Right ventricle myocardium superior (tissue), 1 donor: ENCODE measurements at regions not wholly inside any gene's neighbourhood (a gene's known extent, or its start where the extent isn't known, plus 50 kb on each side); places are given as distances from the start of the nearest gene placed in this dataset.
"Not testable (repeated sequence)": the region's sequence is repeated elsewhere in the genome, so short reads cannot be mapped to it uniquely, and the experiment has no call there.

Experiments
- ATAC-seq: fragments of 200-7000 bp; cut with Tn5 transposase; one replicate; pipeline ENCODE4 v1.9.1; 2020; ENCODE audit warnings: mild to moderate bottlenecking; ENCODE audit not compliant: poor library complexity
- DNase-seq: peaks from one replicate; pipeline ENCODE4 v3.0.0-alpha.2; 2020
- intact Hi-C: fragments of 100-400 bp; cut with DNase I; formaldehyde crosslinking; loops from one replicate; pipeline ENCODE4 v1.11.2; 2022
- donor health status: DM: no; HTN: yes; CAD: no; lungs with severe emphysema.

DNA sequence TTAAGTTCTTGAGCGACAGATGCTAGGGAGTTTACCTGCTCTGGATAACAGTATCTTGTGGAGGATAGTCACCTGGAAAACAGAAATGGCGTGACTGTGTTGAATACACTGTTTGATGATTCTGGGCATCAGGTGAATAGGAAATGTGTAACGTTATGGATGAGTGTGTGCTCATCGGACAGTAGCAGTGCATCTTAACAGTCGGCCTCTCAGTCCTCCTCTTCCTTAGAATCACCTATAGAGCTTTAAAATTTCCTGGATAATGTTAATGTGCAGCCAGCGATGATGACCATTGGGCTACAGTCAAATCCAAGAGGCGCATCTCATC is 217.7 kb downstream of the OR2B2 start:
- ATAC-seq (no peak), DNase-seq (no peak)
- intact Hi-C loops, result no loop called here

- ATAC-seq (no peak), DNase-seq (no peak)
- intact Hi-C loops, result no loop called here
Observed at GRCh38 chr6:27693766-27694546, 218.2 kb downstream of the OR2B2 start.

- ATAC-seq, intact Hi-C loops, DNase-seq: not testable (repeated sequence)
Observed at GRCh38 chr6:27692133-27692532, 219.2 kb upstream of the ZNF184 start.

DNA sequence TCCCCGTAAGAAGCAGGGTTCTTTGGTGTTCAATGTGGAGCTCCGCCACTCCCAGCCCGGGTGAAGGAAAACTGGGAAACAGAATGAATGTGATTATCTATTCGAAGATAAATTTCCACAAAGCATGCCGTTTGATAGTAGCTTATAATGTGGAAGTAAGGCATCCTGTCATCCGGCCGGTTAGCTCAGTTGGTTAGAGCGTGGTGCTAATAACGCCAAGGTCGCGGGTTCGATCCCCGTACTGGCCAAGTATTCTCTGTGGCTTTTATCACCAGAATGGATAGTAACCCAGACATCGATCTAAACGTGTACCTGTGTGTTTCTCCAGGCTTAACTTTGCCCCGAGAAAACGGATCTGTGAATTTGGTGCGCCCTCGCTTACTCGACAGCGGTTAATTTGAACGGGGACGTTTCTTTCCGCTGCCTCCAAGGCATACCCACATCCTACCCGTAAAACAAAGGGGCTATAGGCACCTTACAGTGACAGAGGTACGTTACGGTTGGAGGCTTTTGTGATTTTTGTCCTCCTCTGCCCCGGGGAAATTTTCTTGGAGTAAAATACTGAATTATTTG is 215.2 kb upstream of the ZNF184 start:
- ATAC-seq, result peak; percentile 93
- DNase-seq, result peak; percentile 72
- intact Hi-C loops, result no loop called here

DNA sequence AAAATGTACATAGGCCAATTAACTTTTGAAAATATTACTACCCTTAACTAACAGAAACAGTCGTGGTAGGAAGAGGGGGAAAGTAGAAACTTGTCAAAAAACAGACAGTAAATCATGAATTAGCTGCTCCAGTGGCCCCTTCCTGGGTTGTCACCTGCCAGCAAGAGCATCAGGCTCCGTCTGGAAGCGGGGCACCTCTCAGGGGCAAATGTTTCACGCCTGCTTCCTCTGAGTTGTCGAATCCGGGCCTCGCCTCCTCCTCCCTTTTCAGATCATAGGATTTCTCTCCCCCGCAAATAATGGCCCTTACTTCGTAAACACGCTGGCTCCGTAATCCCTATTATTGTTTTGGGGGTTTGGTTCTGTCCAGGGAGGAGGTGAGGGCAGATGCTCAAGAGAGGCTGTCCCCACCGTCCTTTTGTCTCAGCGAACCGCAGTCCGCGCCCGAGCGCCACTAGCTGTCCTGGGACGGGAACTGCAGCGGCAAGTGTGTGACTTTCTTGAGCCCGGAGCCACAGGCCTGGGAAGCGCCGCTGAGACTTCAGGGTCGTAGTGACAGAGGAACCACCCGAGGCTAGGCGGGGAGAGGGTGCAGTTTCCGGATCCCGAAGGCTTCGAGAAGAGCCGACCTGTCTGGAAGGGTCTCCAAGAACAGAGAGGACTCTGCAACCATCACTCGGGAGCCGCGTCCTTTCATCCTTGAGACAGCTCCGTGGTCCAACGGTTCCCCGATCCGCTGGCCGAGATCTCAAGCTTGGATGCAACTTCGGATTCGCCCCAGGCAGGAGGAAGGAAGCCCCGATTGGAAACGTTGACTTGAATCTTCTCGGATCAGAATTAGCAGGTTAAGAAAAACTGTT is 214.5 kb upstream of the ZNF184 start:
- DNase-seq (peak; percentile 68), ATAC-seq (peak; percentile 82)
- intact Hi-C loops, result no loop called here

DNA sequence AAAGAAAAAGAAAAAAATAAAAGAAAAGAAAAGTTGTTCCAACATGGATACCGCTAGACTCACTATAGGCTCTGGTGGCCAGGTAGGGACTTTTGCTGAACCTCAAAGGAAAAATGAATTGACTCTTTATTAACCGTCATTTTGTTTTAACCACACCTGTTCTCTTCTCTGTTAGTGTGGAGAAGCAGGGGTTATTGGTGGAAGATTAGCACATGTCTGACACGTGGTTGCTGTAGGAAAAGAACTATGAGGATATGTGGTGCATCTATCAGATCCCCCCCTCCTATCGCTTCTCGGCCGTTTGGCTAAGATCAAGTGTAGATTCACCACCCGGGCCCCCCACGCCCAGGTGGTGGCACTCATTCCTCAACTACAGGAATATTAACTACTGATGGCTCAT is 212.4 kb upstream of the ZNF184 start:
- DNase-seq (no peak), ATAC-seq (no peak)
- intact Hi-C loops, result no loop called here

DNA sequence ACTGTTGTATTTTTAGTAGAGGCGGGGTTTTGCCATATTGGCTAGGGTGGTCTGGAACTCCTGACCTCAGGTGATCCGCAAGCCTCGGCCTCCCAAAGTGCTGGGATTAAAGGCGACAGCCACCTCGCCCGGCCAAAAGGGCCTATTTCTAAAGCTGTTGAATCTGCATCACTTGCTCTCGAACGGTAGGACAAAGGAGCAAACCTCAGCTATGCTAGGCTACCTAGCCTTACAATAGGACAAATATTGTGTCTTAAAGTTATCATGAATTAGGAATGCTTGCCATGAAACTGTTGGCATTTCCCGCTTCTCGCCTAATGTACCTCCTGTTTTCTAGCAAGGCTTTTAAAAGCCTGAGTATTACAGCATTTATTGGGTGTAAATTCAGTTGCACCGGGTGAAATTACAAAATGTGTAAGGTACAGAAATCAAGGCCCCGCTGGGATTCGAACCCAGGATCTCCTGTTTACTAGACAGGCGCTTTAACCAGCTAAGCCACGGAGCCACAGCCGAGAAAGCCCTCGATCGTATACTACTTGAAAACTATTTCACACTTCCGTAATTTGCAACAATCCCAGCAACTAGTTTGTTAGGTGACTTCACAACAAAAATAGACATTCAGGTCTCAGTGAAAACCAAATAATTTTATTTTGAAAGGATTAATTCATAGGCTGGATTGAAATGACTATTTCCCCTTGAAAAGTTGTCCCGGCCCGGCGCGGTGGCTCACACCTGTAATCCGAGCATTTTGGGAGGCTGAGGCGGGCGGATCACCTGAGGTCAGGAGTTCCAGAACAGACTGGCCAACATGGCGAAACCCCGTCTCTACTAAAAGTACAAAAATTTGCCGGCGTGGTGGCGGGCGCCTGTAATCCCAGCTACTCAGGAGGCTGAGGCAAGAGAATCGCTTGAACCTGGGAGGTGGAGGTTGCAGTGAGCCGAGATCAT is 211.6 kb upstream of the ZNF184 start:
- DNase-seq (no peak), ATAC-seq (no peak)
- intact Hi-C loops, result no loop called here

- no peak for ATAC-seq
- intact Hi-C loops, result no loop called here
Observed at GRCh38 chr6:27679964-27680694, 207.2 kb upstream of the ZNF184 start.

DNA sequence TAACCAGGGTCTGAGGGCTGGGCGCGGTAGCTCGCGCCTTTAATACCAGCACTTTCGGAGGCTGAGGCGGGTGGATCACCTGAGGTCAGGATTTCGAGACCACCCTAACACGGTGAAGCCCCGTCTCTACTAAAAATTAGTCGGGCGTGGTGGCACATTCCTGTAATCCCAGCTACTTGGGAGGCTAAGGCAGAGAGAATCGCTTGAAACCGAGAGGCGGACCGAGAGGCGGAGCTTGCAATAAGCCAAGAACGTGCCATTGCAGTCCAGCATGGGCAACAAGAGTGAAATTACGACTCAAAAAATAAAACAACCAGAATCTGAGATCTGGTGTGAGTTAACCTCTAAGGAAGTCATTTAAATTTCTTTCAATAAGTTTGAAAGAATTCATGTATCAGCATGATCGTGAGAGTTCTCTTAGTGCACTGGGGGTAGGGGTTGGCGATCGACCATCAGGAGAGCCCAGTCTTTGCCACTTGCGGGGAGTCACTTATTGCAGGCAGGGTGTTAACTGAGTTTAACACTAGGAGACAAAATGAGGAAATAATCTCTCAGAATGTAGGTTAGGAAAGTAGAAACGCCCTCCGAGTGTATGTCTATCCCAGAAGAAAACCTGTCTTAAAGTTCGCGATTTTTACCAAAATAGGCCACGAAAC is 206.5 kb upstream of the ZNF184 start:
- no peak for ATAC-seq
- intact Hi-C loops, result no loop called here
- DNase-seq, result no peak

More at GRCh38 chr6:27679964-27680694, 207.2 kb upstream of the ZNF184 start:
- no peak for DNase-seq

GRCh38 chr6:27678469-27678868 is 205.6 kb upstream of the ZNF184 start:
- ATAC-seq (no peak), DNase-seq (no peak)
- intact Hi-C loops, result no loop called here

- intact Hi-C loops, result no loop called here
- DNase-seq (no peak), ATAC-seq (no peak)
Observed at GRCh38 chr6:27674882-27675281, 202.0 kb upstream of the ZNF184 start.

GRCh38 chr6:27672113-27672799 is 199.4 kb upstream of the ZNF184 start:
- DNase-seq, result no peak
- intact Hi-C loops, result no loop called here
- ATAC-seq, result no peak

- intact Hi-C loops, result no loop called here
- no peak for ATAC-seq
Observed at GRCh38 chr6:27669624-27670301, 196.9 kb upstream of the ZNF184 start.

GRCh38 chr6:27669295-27669623 is 196.4 kb upstream of the ZNF184 start:
- ATAC-seq (no peak), DNase-seq (no peak)
- intact Hi-C loops, result no loop called here

More at GRCh38 chr6:27669624-27670301, 196.9 kb upstream of the ZNF184 start:
- no peak for DNase-seq

DNA sequence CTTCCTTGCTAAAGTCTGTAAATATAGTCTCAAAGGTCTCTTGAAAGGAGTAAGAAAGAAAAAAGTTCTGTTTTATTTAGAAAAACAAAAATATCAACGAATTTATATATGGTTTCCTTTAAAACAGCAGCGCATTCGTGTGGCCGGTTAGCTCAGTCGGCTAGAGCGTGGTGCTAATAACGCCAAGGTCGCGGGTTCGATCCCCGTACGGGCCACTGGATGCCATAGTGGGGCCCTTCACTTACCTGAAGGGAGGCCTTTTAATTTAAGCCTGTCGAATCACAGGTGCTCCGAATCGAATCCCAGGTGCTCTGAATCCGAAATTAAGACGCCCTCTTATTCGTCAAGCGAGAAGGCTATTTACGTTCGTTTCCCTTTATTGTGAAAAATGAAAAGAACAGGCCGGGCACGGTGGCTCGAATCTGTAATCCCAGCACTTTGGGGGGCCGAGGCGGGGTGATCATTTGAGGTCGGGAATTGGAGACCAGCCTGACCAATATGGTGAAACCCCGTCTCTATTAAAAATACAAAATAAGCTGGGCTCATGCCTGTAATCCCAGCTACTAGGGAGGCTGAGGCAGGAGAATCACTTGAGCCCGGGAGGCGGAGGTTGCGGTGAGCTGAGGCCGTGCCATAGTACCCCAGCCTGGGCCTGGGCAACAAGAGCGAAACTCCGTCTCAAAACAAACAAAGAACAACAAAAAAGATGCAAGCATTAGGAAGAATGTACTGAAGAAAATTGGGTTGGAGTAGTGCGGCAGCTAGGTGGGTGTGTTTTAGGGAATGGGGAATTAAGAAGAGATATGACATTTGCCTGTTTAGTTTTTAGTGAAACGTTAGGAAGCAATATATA is 195.8 kb upstream of the ZNF184 start:
- DNase-seq (peak; percentile 49), ATAC-seq (no peak)
- intact Hi-C loops, result no loop called here
